CD14-positive monocyte (primary cell): ENCODE measurements at regions not wholly inside any gene's neighbourhood (a gene's known extent, or its start where the extent isn't known, plus 50 kb on each side); places are given as distances from the start of the nearest gene placed in this dataset.

ENCODE experiments used
- DNase-seq, 3 donors: peaks; one replicate each; pipeline ENCODE4 v3.0.0-alpha.2; 2011 to 2022
- H2AFZ ChIP-seq: 2 replicates; pipeline ENCODE4 v1.6.0; 2012; ENCODE audit warnings: mild to moderate bottlenecking, low read depth, low read length, inconsistent platforms; ENCODE audit not compliant: insufficient read depth, poor library complexity, severe bottlenecking
- H3K27ac ChIP-seq, 2 donors: 1 replicate in 1 of 2; 2 replicates in 1 of 2; pipeline ENCODE4 v1.5.1; 2012 to 2013; ENCODE audit warnings: low read length in 2 of 2, control low read depth in 1 of 2, inconsistent platforms in 1 of 2, low read depth in 1 of 2, mild to moderate bottlenecking in 1 of 2
- H3K27me3 ChIP-seq, 2 donors: one replicate each; pipeline versions ENCODE4 v1.6.0 to v1.6.1; 2011 to 2013; ENCODE audit warnings: low read length in 2 of 2; ENCODE audit not compliant: control insufficient read depth in 2 of 2, insufficient read depth in 2 of 2
- H3K36me3 ChIP-seq, 2 donors: replicated peaks in 1 of 2; 1 replicate in 1 of 2; 2 replicates in 1 of 2; pipeline versions ENCODE4 v1.5.1 to v1.6.1; 2012 to 2013; ENCODE audit warnings: low read length in 2 of 2, control low read depth in 1 of 2, inconsistent platforms in 1 of 2, mild to moderate bottlenecking in 1 of 2; ENCODE audit not compliant: insufficient read depth in 2 of 2, control insufficient read depth in 1 of 2
- H3K4me1 ChIP-seq, 2 donors: 1 replicate in 1 of 2; 2 replicates in 1 of 2; pipeline versions ENCODE4 v1.5.1 to v1.6.1; 2012 to 2013; ENCODE audit warnings: low read length in 2 of 2, control low read depth in 1 of 2, inconsistent platforms in 1 of 2, mild to moderate bottlenecking in 1 of 2, moderate library complexity in 1 of 2; ENCODE audit not compliant: insufficient read depth in 2 of 2, control insufficient read depth in 1 of 2
- H3K4me2 ChIP-seq: replicated peaks from 2 replicates; pipeline ENCODE3; 2012; ENCODE audit warnings: low read length, moderate library complexity, mild to moderate bottlenecking; ENCODE audit not compliant: poor library complexity, severe bottlenecking; ENCODE audit errors: extremely low read depth
- H3K4me3 ChIP-seq, 3 experiments: fragments of 200-600 bp in 1 of 3; sonication (generic) in 1 of 3; replicated peaks in 1 of 3; 1 replicate in 2 of 3; 2 replicates in 1 of 3; pipeline ENCODE4 v1.5.1; 2011 to 2013; ENCODE audit warnings: low read length in 3 of 3, mild to moderate bottlenecking in 3 of 3, control low read depth in 2 of 3, low read depth in 2 of 3, inconsistent platforms in 1 of 3, moderate library complexity in 1 of 3
- H3K79me2 ChIP-seq: 2 replicates; pipeline ENCODE4 v1.6.0; 2012; ENCODE audit warnings: mild to moderate bottlenecking, control low read depth, inconsistent platforms, low read length, moderate library complexity; ENCODE audit not compliant: insufficient read depth
- H3K9ac ChIP-seq: 2 replicates; pipeline ENCODE4 v1.6.0; 2017; ENCODE audit warnings: low read length, mild to moderate bottlenecking; ENCODE audit not compliant: insufficient read depth, poor library complexity, severe bottlenecking
- H3K9me3 ChIP-seq, 2 donors: replicated peaks in 1 of 2; 1 replicate in 1 of 2; 2 replicates in 1 of 2; pipeline versions ENCODE4 v1.5.1 to v1.6.1; 2012 to 2013; ENCODE audit warnings: low read length in 2 of 2, control low read depth in 1 of 2; ENCODE audit not compliant: control insufficient read depth in 1 of 2, insufficient read depth in 1 of 2
- H4K20me1 ChIP-seq: 2 replicates; pipeline ENCODE4 v1.6.0; 2012; ENCODE audit warnings: mild to moderate bottlenecking, low read length, control low read depth, moderate library complexity; ENCODE audit not compliant: insufficient read depth
- H3K27ac Mint-ChIP-seq, 7 donors: one replicate each; pipeline ENCODE4 v1.8.0; 2020; ENCODE audit warnings: mild to moderate bottlenecking in 7 of 7, mixed read lengths in 7 of 7, moderate library complexity in 6 of 7, inconsistent platforms in 2 of 7
- H3K27me3 Mint-ChIP-seq, 3 donors: one replicate each; pipeline ENCODE4 v1.8.0; 2021 to 2022; ENCODE audit warnings: low read depth in 3 of 3, mild to moderate bottlenecking in 3 of 3, mixed read lengths in 3 of 3, moderate library complexity in 3 of 3, inconsistent platforms in 1 of 3
- H3K36me3 Mint-ChIP-seq, 2 donors: one replicate each; pipeline ENCODE4 v1.8.0; 2020; ENCODE audit warnings: mixed read lengths in 2 of 2, inconsistent platforms in 1 of 2, mild to moderate bottlenecking in 1 of 2
- H3K4me1 Mint-ChIP-seq: one replicate; pipeline ENCODE4 v1.8.0; 2020; ENCODE audit warnings: mild to moderate bottlenecking, mixed read lengths
- H3K4me3 Mint-ChIP-seq, 2 donors: one replicate each; pipeline ENCODE4 v1.8.0; 2020; ENCODE audit warnings: mild to moderate bottlenecking in 2 of 2, mixed read lengths in 2 of 2, moderate library complexity in 1 of 2
- H3K9me3 Mint-ChIP-seq, 7 donors: one replicate each; pipeline ENCODE4 v1.8.0; 2020 to 2022; ENCODE audit warnings: mixed read lengths in 7 of 7, mild to moderate bottlenecking in 6 of 7, moderate library complexity in 6 of 7, inconsistent platforms in 2 of 7
- CTCF ChIP-seq: fragments of 200-600 bp; IDR thresholded peaks from one replicate; pipeline ENCODE4 v1.8.0; 2022; ENCODE audit warnings: antibody characterized with exemption, mild to moderate bottlenecking
- WGBS: methylation state at CpG from one replicate; pipeline ENCODE4 v1.1.5; 2013; ENCODE audit warnings: missing lambda C conversion rate; ENCODE audit not compliant: insufficient coverage; 5-methylcytosine and 5-hydroxymethylcytosine counted together
- intact Hi-C, 2 donors: fragments of 100-400 bp; cut with micrococcal nuclease; formaldehyde crosslinking; loops; one replicate each; pipeline versions ENCODE4 v1.15.0 to v1.15.1; 2023

- intact Hi-C loops: no loop called here
- no peak overlapping the region for H2AFZ ChIP-seq
- H3K4me1 ChIP-seq: no peaks in the 10 kb centered on the region
- no peak for DNase-seq
- peaks cover 3 to 9% (median 6%) of the 10 kb centered on the region in 7 donors for H3K9me3 Mint-ChIP-seq
- H3K4me1 Mint-ChIP-seq: no peaks in the 10 kb centered on the region
- WGBS: no CpG with 5 or more reads among the region's 3 CpGs
- no peaks in the 10 kb centered on the region for H3K27me3 Mint-ChIP-seq
- H3K4me3 ChIP-seq: no peak overlapping the region
- H3K4me2 ChIP-seq: no peak overlapping the region
- H3K36me3 Mint-ChIP-seq: no peaks in the 10 kb centered on the region
- no peaks in the 10 kb centered on the region for H3K9me3 ChIP-seq
- no peak overlapping the region for H3K4me3 Mint-ChIP-seq
- H3K27ac ChIP-seq: no peak overlapping the region
- H3K36me3 ChIP-seq: no peaks in the 10 kb centered on the region
- no peaks in the 10 kb centered on the region for H4K20me1 ChIP-seq
- no peaks in the 10 kb centered on the region for H3K27me3 ChIP-seq
- no peaks in the 10 kb centered on the region for H3K79me2 ChIP-seq
- TF ChIP-seq CTCF: no peak
- no peak overlapping the region for H3K27ac Mint-ChIP-seq
- H3K9ac ChIP-seq: no peak overlapping the region
Observed at GRCh38 chr16:60091529-60091928, 1357.4 kb upstream of the GOT2 start.

GRCh38 chr16:60091071-60091470, 1357.0 kb upstream of the GOT2 start:
- Histone ChIP-seq H3K9ac (no peak overlapping the region), H3K4me1 (no peaks in the 10 kb centered on the region), H4K20me1 (no peaks in the 10 kb centered on the region), H3K9me3 (peaks cover 0 to 2% of the 10 kb centered on the region in 2 donors), H3K36me3 (no peaks in the 10 kb centered on the region), H3K27ac (no peak overlapping the region), H3K4me3 (no peak overlapping the region), H2AFZ (no peak overlapping the region), H3K79me2 (no peaks in the 10 kb centered on the region), H3K4me2 (no peak overlapping the region), H3K27me3 (no peaks in the 10 kb centered on the region)
- no peak for DNase-seq
- no peak for TF ChIP-seq CTCF
- H3K27ac Mint-ChIP-seq: no peak overlapping the region
- peaks cover 3 to 12% (median 10%) of the 10 kb centered on the region in 7 donors for H3K9me3 Mint-ChIP-seq
- H3K36me3 Mint-ChIP-seq: no peaks in the 10 kb centered on the region
- intact Hi-C loops: no loop called here
- H3K4me3 Mint-ChIP-seq: no peak overlapping the region
- no peaks in the 10 kb centered on the region for H3K4me1 Mint-ChIP-seq
- H3K27me3 Mint-ChIP-seq: no peaks in the 10 kb centered on the region
